ENCODE measurements at regions not wholly inside any gene's neighbourhood (a gene's known extent, or its start where the extent isn't known, plus 50 kb on each side); places are given as distances from the start of the nearest gene placed in this dataset.

- TF ChIP-seq CTCF (IDR thresholded peaks at IDR 0.05; ENCODE audit: low read length): no peak
- TF ChIP-seq EZH2 (IDR thresholded peaks at IDR 0.05; ENCODE audit: borderline replicate concordance, low read length): no peak
Measured at GRCh38 chr15:61527836-61528580, 298.9 kb upstream of the RORA start.
